Adipocyte (in vitro differentiated cells): ENCODE measurements at regions not wholly inside any gene's neighbourhood (a gene's known extent, or its start where the extent isn't known, plus 50 kb on each side); places are given as distances from the start of the nearest gene placed in this dataset.

Experiments used
- DNase-seq: peaks from one replicate; pipeline ENCODE4 v3.0.0-alpha.2; 2015; ENCODE audit warnings: low read depth
- H3K27me3 ChIP-seq: replicated peaks from 2 replicates; pipeline ENCODE4 v1.7.0; 2013; ENCODE audit warnings: mild to moderate bottlenecking, low read length, moderate library complexity; ENCODE audit not compliant: control insufficient read depth, insufficient read depth
- H3K36me3 ChIP-seq: 2 replicates; pipeline ENCODE4 v1.7.0; 2013; ENCODE audit warnings: low read length, mild to moderate bottlenecking, moderate library complexity; ENCODE audit not compliant: control insufficient read depth, insufficient read depth, severe bottlenecking
- H3K4me1 ChIP-seq: 2 replicates; pipeline ENCODE4 v1.7.0; 2013; ENCODE audit warnings: mild to moderate bottlenecking, low read length, moderate library complexity; ENCODE audit not compliant: control insufficient read depth, insufficient read depth
- H3K4me3 ChIP-seq: 2 replicates; pipeline ENCODE4 v1.7.0; 2013; ENCODE audit warnings: mild to moderate bottlenecking, low read length, moderate library complexity
- H3K9ac ChIP-seq: 2 replicates; pipeline ENCODE4 v1.7.0; 2013; ENCODE audit warnings: mild to moderate bottlenecking, low read length, moderate library complexity
- H3K9me3 ChIP-seq: 2 replicates; pipeline ENCODE4 v1.7.0; 2013; ENCODE audit warnings: mild to moderate bottlenecking, low read length, moderate library complexity; ENCODE audit not compliant: control insufficient read depth

DNA sequence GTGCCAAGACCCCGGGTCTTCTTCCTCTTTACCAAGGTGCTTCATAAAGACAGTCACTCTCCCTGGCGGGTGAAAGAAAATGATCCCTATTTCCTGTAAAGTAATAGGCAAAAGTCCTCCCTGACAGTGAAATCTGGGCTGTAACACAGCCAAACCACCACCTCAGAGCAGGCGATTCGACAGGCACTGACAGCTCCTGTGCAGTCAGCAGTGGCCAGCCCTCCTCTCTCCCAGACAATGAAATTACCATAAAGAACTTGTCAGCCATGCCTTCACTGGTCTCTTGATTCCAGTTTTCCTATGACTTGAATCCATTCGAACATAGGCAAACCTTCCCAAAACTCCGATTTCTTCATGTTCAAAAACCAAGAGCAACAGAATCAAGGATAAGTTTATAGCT lies 492.2 kb upstream of the DAB1 start:
- no peak for DNase-seq
- H3K9ac ChIP-seq = no peak overlapping the region
- H3K4me3 ChIP-seq = no peak overlapping the region
- H3K4me1 ChIP-seq = no peaks in the 10 kb centered on the region
- H3K27me3 ChIP-seq = no peaks in the 10 kb centered on the region
- H3K9me3 ChIP-seq = peaks cover 9% of the 10 kb centered on the region
- no peaks in the 10 kb centered on the region for H3K36me3 ChIP-seq

DNA sequence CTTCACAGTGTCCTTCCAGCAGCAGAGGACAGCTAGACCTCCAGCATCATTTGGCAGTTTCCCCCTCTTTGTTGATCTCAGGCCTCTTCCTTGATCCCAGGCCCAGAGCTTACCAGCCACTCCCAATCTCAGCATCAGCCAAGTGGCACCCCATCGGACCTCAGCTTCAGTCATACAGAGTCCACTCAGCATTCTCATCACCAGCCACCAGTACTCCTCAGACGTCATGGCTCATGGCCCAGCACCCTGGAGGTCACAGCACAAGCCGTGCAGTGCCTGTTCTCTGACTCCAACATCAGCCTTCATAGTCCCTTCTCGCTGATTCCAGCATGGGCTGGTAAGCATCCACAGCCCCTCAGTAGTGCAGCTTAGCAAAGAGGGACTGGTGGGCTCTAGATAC lies 487.6 kb upstream of the DAB1 start:
- no peak overlapping the region for H3K9ac ChIP-seq
- no peaks in the 10 kb centered on the region for H3K9me3 ChIP-seq
- no peaks in the 10 kb centered on the region for H3K4me1 ChIP-seq
- H3K27me3 ChIP-seq = peaks cover under 1% of the 10 kb centered on the region
- H3K4me3 ChIP-seq = no peak overlapping the region
- no peaks in the 10 kb centered on the region for H3K36me3 ChIP-seq
- DNase-seq = no peak

DNA sequence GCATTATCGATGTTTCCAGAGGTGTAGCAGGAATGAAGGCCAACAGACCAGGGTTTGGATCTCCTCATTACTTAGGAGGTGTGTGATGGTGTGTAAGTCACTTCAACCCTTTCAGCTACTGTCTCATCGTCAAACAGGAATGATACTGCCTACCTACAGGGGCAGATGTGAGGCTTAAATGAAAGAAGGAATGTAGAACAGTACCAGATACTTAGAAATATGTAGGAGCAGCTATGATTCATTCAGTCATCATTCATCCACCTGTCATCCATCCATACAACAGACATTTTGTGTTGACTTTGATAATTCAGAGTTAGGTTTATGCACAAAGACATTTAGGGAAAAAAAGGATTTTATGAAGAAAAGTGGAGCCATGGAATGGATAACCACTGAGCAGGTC lies 486.9 kb upstream of the DAB1 start:
- Histone ChIP-seq H3K27me3 (peaks cover 4% of the 10 kb centered on the region), H3K4me3 (no peak overlapping the region), H3K9me3 (no peaks in the 10 kb centered on the region), H3K9ac (no peak overlapping the region), H3K36me3 (no peaks in the 10 kb centered on the region), H3K4me1 (no peaks in the 10 kb centered on the region)
- DNase-seq = no peak

DNA sequence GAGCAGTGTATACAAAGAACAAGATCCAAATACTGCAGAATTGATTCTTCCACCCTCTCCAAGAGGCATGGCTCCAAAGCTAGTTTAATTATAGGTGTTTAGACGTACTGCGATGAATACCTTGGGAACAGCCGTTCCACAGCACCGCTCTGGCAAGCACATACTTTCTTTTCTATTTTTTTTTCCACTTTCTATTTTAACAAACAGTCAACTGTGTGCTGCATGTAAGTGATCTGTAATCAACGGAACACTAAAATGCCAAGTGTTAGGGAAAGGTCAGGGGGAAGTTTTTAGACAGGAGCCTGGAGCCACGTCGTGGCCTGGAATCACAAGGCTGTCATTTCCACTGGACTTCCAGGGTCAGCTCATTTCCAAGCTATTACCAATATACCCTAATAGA lies 486.4 kb upstream of the DAB1 start:
- Histone ChIP-seq H3K4me3 (no peak overlapping the region), H3K9ac (no peak overlapping the region), H3K36me3 (no peaks in the 10 kb centered on the region), H3K27me3 (peaks cover 4% of the 10 kb centered on the region), H3K4me1 (no peaks in the 10 kb centered on the region), H3K9me3 (no peaks in the 10 kb centered on the region)
- no peak for DNase-seq

DNA sequence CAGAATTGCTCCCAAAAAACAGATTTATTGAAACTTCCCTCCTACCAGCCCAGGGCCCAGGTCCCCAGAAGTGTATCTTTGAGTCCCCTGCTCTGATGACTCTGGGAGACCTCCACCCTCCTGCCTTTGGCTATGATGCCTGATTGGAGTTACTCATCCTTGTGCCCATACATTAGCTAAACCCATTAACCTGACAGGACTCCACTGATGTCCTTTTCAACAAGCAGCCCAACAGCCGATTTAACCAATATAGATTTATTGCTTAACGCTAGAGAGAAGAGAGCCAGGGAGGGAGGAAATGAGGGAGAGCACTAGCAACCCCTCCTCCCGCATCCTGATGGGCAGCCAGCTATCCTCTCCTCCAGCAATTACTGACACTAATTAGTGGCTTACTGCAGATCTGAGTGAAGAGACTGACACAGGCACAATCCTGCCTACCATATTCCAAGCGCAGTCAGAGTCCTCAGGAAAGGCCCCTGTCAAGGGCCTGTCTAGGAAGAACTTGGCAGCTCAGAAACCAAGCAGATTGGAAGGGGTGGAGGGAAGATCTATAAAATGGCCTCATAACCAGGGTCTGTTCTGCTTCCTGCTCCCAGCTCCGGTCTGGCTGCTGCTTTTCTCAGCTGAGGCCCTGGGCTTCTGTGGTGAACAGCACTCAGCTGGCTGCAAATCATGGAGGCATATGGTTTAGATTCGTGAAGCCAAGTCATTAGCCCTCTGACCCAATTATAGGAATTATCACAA lies 484.5 kb upstream of the DAB1 start:
- Histone ChIP-seq H3K36me3 (no peaks in the 10 kb centered on the region), H3K9me3 (no peaks in the 10 kb centered on the region), H3K4me3 (no peak overlapping the region), H3K9ac (no peak overlapping the region), H3K4me1 (no peaks in the 10 kb centered on the region), H3K27me3 (peaks cover 4% of the 10 kb centered on the region)
- no peak for DNase-seq

DNA sequence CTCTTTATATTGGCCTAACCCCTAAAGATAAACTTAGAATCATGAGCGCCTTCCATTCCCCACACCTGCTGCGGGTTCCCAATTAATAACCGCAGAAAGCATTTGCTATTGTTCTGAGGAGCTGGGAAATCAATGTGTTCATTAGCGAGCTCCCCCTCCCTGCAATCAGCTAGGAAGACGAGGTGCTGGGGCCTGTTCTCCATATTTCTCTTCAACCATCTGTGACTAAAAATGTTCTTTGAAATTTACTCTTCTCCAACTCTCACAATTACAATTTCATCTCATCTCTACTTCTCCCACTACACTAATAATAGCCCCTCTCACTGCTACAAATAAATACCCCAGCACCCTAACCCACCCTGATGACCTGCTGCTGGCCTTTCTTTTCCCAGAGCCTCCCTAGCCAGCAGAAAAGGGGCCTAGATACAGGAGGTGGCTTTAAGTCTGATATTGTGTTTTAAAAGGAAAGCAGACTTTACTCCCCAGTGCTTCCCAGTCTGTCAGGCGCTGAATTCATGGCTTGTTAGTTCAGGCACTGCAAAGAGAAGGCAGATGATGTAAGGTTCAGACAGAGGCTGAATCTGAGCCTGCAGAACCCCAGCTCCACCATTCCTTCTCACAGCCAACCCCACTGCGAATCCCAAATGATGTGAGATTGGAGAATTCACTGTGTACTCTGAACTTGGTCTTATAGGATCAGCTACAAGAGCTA lies 477.5 kb upstream of the DAB1 start:
- Histone ChIP-seq H3K36me3 (no peaks in the 10 kb centered on the region), H3K4me1 (no peaks in the 10 kb centered on the region), H3K4me3 (no peak overlapping the region), H3K27me3 (peaks cover 15% of the 10 kb centered on the region), H3K9ac (no peak overlapping the region), H3K9me3 (no peaks in the 10 kb centered on the region)
- DNase-seq = no peak

DNA sequence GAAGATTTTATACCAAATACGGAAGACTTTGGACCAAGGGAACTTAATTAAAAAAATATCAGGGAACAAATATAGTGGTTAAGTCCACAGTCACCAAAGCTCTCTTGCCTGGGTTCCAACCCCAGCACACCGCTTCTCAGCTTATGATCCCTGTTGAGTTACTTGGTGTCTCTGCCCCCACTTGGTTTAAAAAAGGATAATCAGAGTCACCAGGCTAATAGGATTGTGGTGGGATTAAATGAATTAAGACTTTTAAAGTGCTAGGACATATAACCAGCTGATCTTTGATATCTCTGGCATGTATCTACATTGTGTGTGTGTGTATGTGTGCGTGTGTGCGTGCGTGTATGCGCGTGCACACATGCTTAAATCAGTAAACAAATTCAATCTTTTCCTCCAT lies 474.7 kb upstream of the DAB1 start:
- Histone ChIP-seq H3K4me1 (no peaks in the 10 kb centered on the region), H3K9me3 (no peaks in the 10 kb centered on the region), H3K36me3 (no peaks in the 10 kb centered on the region), H3K9ac (no peak overlapping the region), H3K4me3 (no peak overlapping the region), H3K27me3 (peaks cover 12% of the 10 kb centered on the region)
- no peak for DNase-seq

DNA sequence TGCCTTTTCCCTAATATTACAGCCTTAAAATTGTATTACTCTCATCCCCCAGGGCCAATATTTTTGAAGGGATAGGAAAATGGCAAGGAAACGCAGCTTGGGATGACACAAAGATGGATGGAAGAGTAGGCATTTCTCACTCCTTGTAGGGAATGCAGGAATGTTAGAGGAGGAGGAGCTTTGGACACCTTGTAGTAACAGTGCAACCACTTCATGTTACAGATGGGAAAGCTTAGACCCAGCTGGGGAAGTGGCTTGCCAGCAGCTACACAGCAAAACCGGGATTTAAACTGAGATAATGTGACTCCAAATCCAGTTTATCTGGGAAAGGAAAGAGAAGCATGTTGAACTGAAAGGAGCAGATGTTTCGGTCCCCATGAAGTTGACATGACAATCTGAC lies 473.7 kb upstream of the DAB1 start:
- no peak for DNase-seq
- no peaks in the 10 kb centered on the region for H3K9me3 ChIP-seq
- H3K4me1 ChIP-seq = no peaks in the 10 kb centered on the region
- no peaks in the 10 kb centered on the region for H3K36me3 ChIP-seq
- H3K27me3 ChIP-seq = peaks cover 12% of the 10 kb centered on the region
- no peak overlapping the region for H3K4me3 ChIP-seq
- no peak overlapping the region for H3K9ac ChIP-seq

DNA sequence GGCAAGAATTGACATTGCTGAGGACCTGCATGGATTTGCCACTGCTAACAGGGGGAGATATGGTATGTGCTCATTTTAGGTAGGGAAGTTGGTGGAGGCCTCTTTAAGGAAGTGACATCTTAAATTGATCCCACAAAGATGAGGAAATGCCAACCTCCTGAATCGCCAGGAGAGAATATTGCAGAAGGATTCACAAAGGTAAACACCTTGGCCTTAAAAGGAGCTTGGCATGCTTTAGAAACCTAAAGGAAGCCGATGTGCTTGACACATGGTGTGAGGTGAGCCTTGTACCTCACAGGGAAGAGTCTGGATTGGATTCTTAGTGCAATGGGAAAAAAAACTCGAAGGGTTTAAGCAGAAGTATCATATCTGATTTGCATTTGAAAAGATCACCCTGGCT lies 470.5 kb upstream of the DAB1 start:
- no peak overlapping the region for H3K9ac ChIP-seq
- H3K27me3 ChIP-seq = peaks cover 12% of the 10 kb centered on the region
- no peak for DNase-seq
- no peak overlapping the region for H3K4me3 ChIP-seq
- H3K9me3 ChIP-seq = no peaks in the 10 kb centered on the region
- no peaks in the 10 kb centered on the region for H3K4me1 ChIP-seq
- no peaks in the 10 kb centered on the region for H3K36me3 ChIP-seq

DNA sequence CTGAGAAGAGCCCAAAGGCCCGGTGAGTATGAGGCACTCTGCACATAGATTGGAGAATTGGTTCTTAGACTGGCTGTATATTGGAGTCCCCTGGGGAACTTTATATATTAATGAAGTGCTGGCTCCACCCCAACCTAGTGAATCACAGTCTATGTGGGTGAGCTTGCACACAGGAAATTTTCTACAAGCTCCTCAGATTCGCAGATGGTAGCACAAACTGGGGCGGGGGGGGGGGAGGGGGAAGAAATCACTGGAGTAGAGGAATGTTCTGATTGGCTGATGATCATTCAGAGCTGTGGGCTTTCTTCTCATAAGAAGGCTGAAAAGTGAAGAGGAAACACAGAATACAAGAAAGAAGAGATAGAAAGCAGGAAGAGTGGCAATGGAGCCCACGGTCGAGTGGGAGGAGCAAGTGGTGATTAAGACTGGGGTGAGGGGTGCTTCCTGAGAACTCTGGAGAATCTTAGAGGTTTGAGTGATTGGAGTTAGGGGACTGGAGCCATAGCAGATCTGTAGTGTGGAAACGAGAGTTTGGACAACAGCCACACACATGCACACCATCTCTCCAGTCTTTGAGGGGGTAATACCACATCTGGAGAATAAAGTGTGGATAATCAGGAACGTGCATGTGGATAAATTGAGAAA lies 465.9 kb upstream of the DAB1 start:
- Histone ChIP-seq H3K4me1 (no peaks in the 10 kb centered on the region), H3K9ac (no peak overlapping the region), H3K9me3 (no peaks in the 10 kb centered on the region), H3K27me3 (peaks cover 4% of the 10 kb centered on the region), H3K4me3 (no peak overlapping the region), H3K36me3 (no peaks in the 10 kb centered on the region)
- no peak for DNase-seq

DNA sequence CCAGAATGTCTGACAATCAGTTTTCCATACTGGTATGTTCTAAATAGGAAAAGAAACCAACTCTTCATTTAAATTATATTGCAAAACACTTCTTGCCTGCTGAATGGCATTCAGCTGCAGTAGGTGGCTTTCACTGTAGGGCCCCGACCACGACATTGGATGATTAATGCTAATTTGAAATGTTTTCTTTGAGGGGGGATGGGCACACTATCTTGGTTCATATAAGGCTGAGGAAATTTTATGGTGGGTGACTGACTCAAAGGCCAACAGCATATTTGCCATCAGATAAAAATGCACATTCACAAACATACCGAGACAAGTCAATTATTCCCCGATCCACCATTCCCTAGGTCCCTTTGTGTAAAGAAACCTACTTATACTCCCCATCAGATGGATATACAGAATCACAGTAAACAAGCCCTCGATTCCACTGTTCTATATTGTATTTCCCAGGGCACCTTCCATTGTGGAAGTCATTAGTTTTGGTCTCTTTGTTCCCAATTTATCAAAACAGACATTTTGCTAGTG lies 464.2 kb upstream of the DAB1 start:
- H3K4me1 ChIP-seq = no peaks in the 10 kb centered on the region
- no peak overlapping the region for H3K9ac ChIP-seq
- DNase-seq = no peak
- no peak overlapping the region for H3K4me3 ChIP-seq
- no peaks in the 10 kb centered on the region for H3K9me3 ChIP-seq
- H3K27me3 ChIP-seq = peaks cover 4% of the 10 kb centered on the region
- H3K36me3 ChIP-seq = no peaks in the 10 kb centered on the region
